Activated naive CD4-positive, alpha-beta T cell treated with anti-CD3 and anti-CD28 coated beads, Interleukin-2, amount 10 ng/mL, durations not matched to agents 7 days and 5 days (primary cell): ENCODE measurements at regions not wholly inside any gene's neighbourhood (a gene's known extent, or its start where the extent isn't known, plus 50 kb on each side); places are given as distances from the start of the nearest gene placed in this dataset.
"Not testable (repeated sequence)": the region's sequence is repeated elsewhere in the genome, so short reads cannot be mapped to it uniquely, and the experiment has no call there.

Experiments used
- CTCF ChIA-PET: fragments of 350-600 bp; sonication (Branson Sonifier 250); formaldehyde crosslinking; loops from one replicate; lab custom pipeline; 2021; ENCODE audit warnings: antibody characterized with exemption; lab: Charles Lee
- DNase-seq: peaks from one replicate; pipeline ENCODE4 v3.0.0-alpha.2; 2020
- H3K27ac Mint-ChIP-seq: one replicate; pipeline ENCODE4 v1.8.0; 2021; ENCODE audit warnings: mild to moderate bottlenecking, moderate library complexity, mixed read lengths
- H3K27me3 Mint-ChIP-seq: one replicate; pipeline ENCODE4 v1.8.0; 2021; ENCODE audit warnings: mild to moderate bottlenecking, mixed read lengths
- H3K36me3 Mint-ChIP-seq: one replicate; pipeline ENCODE4 v1.8.0; 2021; ENCODE audit warnings: mixed read lengths
- H3K4me1 Mint-ChIP-seq: one replicate; pipeline ENCODE4 v1.8.0; 2021; ENCODE audit warnings: mixed read lengths
- H3K4me3 Mint-ChIP-seq: one replicate; pipeline ENCODE4 v1.8.0; 2021; ENCODE audit warnings: mild to moderate bottlenecking, moderate library complexity, mixed read lengths
- H3K9me3 Mint-ChIP-seq: one replicate; pipeline ENCODE4 v1.8.0; 2021; ENCODE audit warnings: mixed read lengths

GRCh38 chr3:74420538-74421124 lies 193.8 kb downstream of the CNTN3 start:
- CTCF ChIA-PET = no interaction called here
- H3K36me3 Mint-ChIP-seq = no peaks in the 10 kb centered on the region
- DNase-seq = no peak
- H3K27ac Mint-ChIP-seq = no peak overlapping the region
- peaks cover 7% of the 10 kb centered on the region for H3K9me3 Mint-ChIP-seq
- H3K4me1 Mint-ChIP-seq = no peaks in the 10 kb centered on the region
- H3K27me3 Mint-ChIP-seq = no peaks in the 10 kb centered on the region
- no peak overlapping the region for H3K4me3 Mint-ChIP-seq

DNA sequence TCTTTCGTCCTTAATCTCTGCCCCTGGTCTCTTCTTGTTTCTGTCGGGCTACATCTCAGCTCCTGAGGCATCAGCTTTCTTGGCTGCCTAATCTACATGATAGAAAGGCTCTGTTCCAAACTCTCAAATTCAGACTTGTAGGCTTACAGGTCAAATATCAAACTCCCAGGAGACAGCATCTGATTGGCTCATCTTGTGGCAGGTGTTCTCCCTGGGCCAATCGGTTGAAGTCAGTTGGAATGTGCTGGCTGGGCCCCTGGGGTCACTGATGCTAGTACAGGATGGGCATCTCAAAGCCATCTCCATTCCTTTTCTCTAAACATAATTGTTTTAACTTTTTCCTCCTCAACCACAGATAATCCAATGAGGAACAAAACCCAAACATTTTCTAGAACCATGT lies 198.7 kb downstream of the CNTN3 start:
- H3K4me3 Mint-ChIP-seq = no peak overlapping the region
- no peak overlapping the region for H3K27ac Mint-ChIP-seq
- H3K36me3 Mint-ChIP-seq = no peaks in the 10 kb centered on the region
- H3K4me1 Mint-ChIP-seq = no peaks in the 10 kb centered on the region
- CTCF ChIA-PET = no interaction called here
- DNase-seq = no peak
- H3K27me3 Mint-ChIP-seq = no peaks in the 10 kb centered on the region
- H3K9me3 Mint-ChIP-seq = peaks cover 2% of the 10 kb centered on the region

DNA sequence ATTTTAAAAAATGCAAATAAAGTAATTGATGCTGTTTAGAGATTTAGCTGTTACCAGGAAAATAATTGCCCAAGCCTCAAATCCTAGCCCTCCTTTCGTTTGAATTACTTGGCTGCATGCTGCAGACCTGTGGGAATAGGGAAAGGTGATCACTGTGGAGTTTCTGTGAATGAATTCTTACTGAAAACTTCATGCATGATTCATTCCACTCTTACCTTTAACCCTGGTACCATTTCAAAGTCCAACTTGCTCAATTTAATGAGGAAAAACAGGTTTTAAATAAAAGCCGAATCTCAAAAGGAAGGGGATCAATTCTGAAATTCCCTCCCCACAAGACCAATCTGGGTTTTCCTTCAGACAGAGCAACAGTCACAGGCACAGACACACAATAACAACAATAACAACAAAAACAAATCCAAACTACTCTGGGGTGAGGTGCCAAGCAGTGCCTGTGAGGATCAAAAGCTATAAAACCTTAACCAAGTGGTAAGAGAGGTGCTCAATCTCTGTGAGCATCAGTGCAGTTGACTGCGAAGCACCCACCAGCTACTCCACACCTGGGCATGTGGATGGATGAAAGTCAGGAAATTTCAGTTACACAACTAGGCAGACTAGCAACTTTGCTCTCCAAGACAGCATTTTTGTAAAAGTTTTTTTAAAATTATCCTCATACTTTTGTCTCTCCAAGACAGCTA lies 200.8 kb downstream of the CNTN3 start:
- Mint-ChIP-seq H3K4me3 (no peak overlapping the region), H3K27ac (no peak overlapping the region), H3K9me3 (peaks cover 2% of the 10 kb centered on the region), H3K36me3 (no peaks in the 10 kb centered on the region), H3K27me3 (no peaks in the 10 kb centered on the region), H3K4me1 (no peaks in the 10 kb centered on the region)
- DNase-seq = no peak
- CTCF ChIA-PET = no interaction called here

- Mint-ChIP-seq H3K36me3 (no peaks in the 10 kb centered on the region), H3K4me3 (no peak overlapping the region), H3K4me1 (no peaks in the 10 kb centered on the region), H3K9me3 (peaks cover 2% of the 10 kb centered on the region), H3K27ac (no peak overlapping the region), H3K27me3 (no peaks in the 10 kb centered on the region)
- CTCF ChIA-PET = no interaction called here
- DNase-seq = no peak
Measured at GRCh38 chr3:74410276-74410941, 204.1 kb downstream of the CNTN3 start.

DNA sequence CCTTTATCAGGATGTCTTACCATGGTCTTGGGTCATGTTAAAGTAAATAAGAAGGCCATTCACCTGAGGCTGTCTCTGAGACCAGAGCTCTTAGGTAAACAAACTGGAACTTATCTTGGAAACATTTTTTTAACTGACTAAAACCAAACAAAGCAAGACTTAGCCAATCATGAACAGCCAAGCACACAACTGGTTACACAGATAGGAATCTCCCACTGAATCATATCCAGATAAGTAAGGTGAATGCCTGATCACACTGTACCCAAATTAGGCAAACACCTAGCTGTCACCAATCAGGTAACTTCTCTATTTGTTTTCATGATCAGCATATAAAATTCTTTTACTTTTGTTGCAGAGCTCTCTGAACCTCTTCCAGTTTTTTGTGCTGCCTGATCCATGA lies 205.4 kb downstream of the CNTN3 start:
- no peak overlapping the region for H3K4me3 Mint-ChIP-seq
- H3K36me3 Mint-ChIP-seq = no peaks in the 10 kb centered on the region
- CTCF ChIA-PET = no interaction called here
- peaks cover 2% of the 10 kb centered on the region for H3K9me3 Mint-ChIP-seq
- H3K27me3 Mint-ChIP-seq = no peaks in the 10 kb centered on the region
- no peak for DNase-seq
- H3K4me1 Mint-ChIP-seq = no peaks in the 10 kb centered on the region
- H3K27ac Mint-ChIP-seq = no peak overlapping the region

GRCh38 chr3:74403307-74403706 lies 211.2 kb downstream of the CNTN3 start:
- Mint-ChIP-seq H3K4me1 (no peaks in the 10 kb centered on the region), H3K4me3 (no peak overlapping the region), H3K27ac (no peak overlapping the region), H3K9me3 (peaks cover 6% of the 10 kb centered on the region), H3K36me3 (no peaks in the 10 kb centered on the region), H3K27me3 (no peaks in the 10 kb centered on the region)
- no peak for DNase-seq
- CTCF ChIA-PET = no interaction called here

DNA sequence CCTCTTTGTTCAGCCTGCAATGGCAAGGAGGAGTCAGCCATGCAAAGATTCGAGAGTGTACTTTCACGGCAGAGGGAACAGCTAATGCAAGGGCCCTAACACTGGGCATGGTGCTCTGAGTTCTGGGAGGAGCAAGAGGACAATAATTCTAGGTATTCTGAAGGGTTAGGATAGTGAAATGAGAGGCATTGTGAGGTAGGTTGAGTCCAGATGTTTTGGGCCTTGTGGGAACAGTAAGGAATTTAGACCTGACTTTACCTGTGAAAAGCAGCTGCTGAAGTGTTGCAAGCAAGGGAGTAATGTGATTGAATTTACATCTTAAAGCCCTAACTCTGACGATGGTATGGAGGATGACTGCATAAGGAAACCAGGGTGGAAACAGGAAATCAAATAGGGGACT lies 211.6 kb downstream of the CNTN3 start:
- Mint-ChIP-seq H3K36me3 (no peaks in the 10 kb centered on the region), H3K9me3 (peaks cover 6% of the 10 kb centered on the region), H3K27ac (no peak overlapping the region), H3K27me3 (no peaks in the 10 kb centered on the region), H3K4me3 (no peak overlapping the region), H3K4me1 (no peaks in the 10 kb centered on the region)
- no peak for DNase-seq
- CTCF ChIA-PET = no interaction called here

DNA sequence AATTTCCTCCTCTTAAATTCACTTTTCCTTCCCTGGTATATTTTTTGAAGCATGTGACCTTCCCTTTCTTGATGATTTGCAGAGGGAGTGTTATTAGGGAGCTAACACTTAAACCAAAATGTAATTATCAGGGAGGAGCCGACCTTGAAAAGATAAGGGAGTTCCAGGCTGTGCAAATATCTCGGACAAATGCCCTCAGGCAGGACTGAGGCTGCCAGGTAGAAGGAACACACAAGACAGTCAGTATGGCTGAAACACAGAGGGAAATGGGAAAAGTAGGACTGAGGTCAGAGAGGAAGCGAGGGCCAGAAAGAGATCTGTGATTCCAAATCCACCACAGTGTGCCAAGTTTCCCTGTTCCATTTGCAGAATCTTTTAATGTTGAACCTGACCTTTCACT lies 221.0 kb downstream of the CNTN3 start:
- H3K9me3 Mint-ChIP-seq = peaks cover 20% of the 10 kb centered on the region
- H3K27ac Mint-ChIP-seq = no peak overlapping the region
- CTCF ChIA-PET = no interaction called here
- no peak overlapping the region for H3K4me3 Mint-ChIP-seq
- H3K4me1 Mint-ChIP-seq = no peaks in the 10 kb centered on the region
- no peaks in the 10 kb centered on the region for H3K36me3 Mint-ChIP-seq
- no peaks in the 10 kb centered on the region for H3K27me3 Mint-ChIP-seq
- no peak for DNase-seq

DNA sequence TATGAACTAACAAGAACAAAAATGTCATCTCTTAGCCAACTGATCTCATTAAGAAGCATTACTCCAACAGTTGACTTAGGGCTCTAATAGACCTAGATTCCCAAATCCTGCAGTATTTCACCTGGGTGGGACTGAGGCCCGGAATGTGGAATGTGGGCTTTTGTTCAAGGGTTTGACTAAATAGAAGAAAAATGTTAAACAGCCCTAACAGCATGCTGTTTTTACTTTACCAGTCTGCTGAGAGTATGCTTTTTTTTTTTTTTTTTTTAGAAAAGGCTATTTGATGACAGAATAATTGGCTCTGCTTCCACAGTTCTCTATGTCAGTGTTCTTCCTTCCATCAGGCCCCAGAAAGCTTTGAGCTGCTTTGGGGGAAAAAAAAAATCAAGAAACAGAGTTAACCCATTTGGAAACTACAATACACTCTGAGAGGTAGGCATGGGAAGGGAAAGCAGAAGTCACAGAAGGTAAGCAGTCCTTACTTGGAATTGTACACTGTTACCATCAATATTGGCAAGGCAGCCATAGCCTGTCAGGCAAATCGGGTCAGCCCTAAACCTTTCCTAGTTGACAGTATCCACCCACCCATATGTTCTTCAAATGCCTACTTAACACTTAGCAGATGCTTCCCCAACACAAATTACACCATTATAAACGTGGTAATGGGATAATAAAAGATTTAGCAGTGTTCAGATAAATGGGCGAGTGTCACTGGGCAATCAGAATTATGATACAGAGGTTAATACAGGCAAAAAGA lies 224.2 kb downstream of the CNTN3 start:
- no peak overlapping the region for H3K27ac Mint-ChIP-seq
- no peaks in the 10 kb centered on the region for H3K27me3 Mint-ChIP-seq
- CTCF ChIA-PET = no interaction called here
- no peak for DNase-seq
- peaks cover 8% of the 10 kb centered on the region for H3K9me3 Mint-ChIP-seq
- no peaks in the 10 kb centered on the region for H3K36me3 Mint-ChIP-seq
- no peak overlapping the region for H3K4me3 Mint-ChIP-seq
- no peaks in the 10 kb centered on the region for H3K4me1 Mint-ChIP-seq

- no peaks in the 10 kb centered on the region for H3K36me3 Mint-ChIP-seq
- H3K27ac Mint-ChIP-seq = no peak overlapping the region
- H3K27me3 Mint-ChIP-seq = no peaks in the 10 kb centered on the region
- H3K4me1 Mint-ChIP-seq = no peaks in the 10 kb centered on the region
- no peak for DNase-seq
- no peak overlapping the region for H3K4me3 Mint-ChIP-seq
- CTCF ChIA-PET = no interaction called here
- H3K9me3 Mint-ChIP-seq = peaks cover 6% of the 10 kb centered on the region
Measured at GRCh38 chr3:74387111-74387735, 227.2 kb downstream of the CNTN3 start.

- Mint-ChIP-seq H3K27ac (no peak overlapping the region), H3K9me3 (peaks cover 8% of the 10 kb centered on the region), H3K4me1 (no peaks in the 10 kb centered on the region), H3K36me3 (no peaks in the 10 kb centered on the region), H3K27me3 (no peaks in the 10 kb centered on the region), H3K4me3 (no peak overlapping the region)
- CTCF ChIA-PET = no interaction called here
- DNase-seq = no peak
Measured at GRCh38 chr3:74384159-74384558, 230.3 kb downstream of the CNTN3 start.

DNA sequence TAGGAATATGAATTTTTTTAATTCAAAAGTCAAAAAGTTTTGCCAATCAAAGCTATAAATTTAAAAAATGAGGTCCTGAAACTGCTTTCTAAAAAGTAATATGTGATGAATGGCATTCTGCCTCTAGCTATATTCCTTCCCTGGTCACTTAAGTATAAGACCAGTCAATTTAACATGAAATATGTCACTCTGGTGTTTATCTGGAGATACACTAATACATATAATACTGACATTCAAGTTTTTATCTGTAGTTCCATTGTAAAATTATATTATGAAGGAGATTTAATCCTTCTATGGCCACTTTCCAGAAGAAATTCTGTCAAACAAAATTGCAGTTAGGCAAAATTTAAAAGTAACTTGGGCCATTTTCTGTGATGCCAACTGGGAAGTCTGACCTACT lies 236.8 kb downstream of the CNTN3 start:
- Mint-ChIP-seq H3K27me3 (no peaks in the 10 kb centered on the region), H3K27ac (no peak overlapping the region), H3K36me3 (no peaks in the 10 kb centered on the region), H3K4me3 (no peak overlapping the region), H3K9me3 (peaks cover 7% of the 10 kb centered on the region), H3K4me1 (no peaks in the 10 kb centered on the region)
- CTCF ChIA-PET = no interaction called here
- DNase-seq = no peak

DNA sequence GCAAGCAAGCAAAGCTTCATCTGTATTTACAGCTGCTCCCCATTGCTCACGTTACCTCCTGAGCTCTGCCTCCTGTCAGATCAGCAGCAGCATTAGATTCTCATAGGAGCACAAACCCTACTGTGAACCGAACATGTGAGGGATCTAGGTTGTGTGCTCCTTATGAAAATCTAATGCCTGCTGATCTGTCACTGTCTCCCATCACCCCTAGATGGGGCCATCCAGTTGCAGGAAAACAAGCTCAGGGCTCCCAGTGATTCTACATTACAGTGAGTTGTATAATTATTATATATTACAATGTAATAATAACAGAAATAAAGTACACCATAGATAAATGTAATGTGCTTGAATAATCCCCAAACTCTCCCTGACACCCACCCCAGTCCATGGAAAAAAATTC lies 238.1 kb downstream of the CNTN3 start:
- CTCF ChIA-PET, H3K9me3 Mint-ChIP-seq, H3K27me3 Mint-ChIP-seq, H3K27ac Mint-ChIP-seq, H3K4me3 Mint-ChIP-seq, H3K4me1 Mint-ChIP-seq, H3K36me3 Mint-ChIP-seq, DNase-seq: not testable (repeated sequence)

- no peak overlapping the region for H3K4me3 Mint-ChIP-seq
- no peak for DNase-seq
- H3K27me3 Mint-ChIP-seq = no peaks in the 10 kb centered on the region
- H3K36me3 Mint-ChIP-seq = no peaks in the 10 kb centered on the region
- CTCF ChIA-PET = no interaction called here
- no peak overlapping the region for H3K27ac Mint-ChIP-seq
- peaks cover 4% of the 10 kb centered on the region for H3K9me3 Mint-ChIP-seq
- H3K4me1 Mint-ChIP-seq = no peaks in the 10 kb centered on the region
Measured at GRCh38 chr3:74375653-74376052, 238.8 kb downstream of the CNTN3 start.
